ENCODE measurements at regions not wholly inside any gene's neighbourhood (a gene's known extent, or its start where the extent isn't known, plus 50 kb on each side); places are given as distances from the start of the nearest gene placed in this dataset.

- BruUV-seq (replicated peaks), result no TSS peak
Observed at GRCh38 chr4:156201050-156201449, 247.4 kb upstream of the CTSO start.

More at GRCh38 chr4:156201050-156201449, 247.4 kb upstream of the CTSO start:
- dilution Hi-C loops (cut with MboI; ENCODE audit: extremely low pct_ligation_motif_present, low sequenced_read_pairs), result no loop called here
- H3K9me1 ChIP-seq (replicated peaks; ENCODE audit: control insufficient read depth, extremely low read depth, insufficient read depth, low read length), result no peaks in the 10 kb centered on the region
- FAIRE-seq (no peak), DNase-seq (ENCODE audit: low read depth, low spot score) (no peak)
- ChIA-PET POLR2A (no interaction called here), CTCF (no interaction called here)
- intact Hi-C loops (cut with micrococcal nuclease), result no loop called here
- H3K4me2 ChIP-seq (ENCODE audit: insufficient read depth, low read length), result no peak overlapping the region
- H3K4me1 ChIP-seq (ENCODE audit: control insufficient read depth, extremely low read depth, insufficient read depth, low read length), result no peaks in the 10 kb centered on the region
- no peaks in the 10 kb centered on the region for H4K20me1 ChIP-seq (replicated peaks; ENCODE audit: control insufficient read depth, extremely low read depth, insufficient read depth, low read length)
- no peak overlapping the region for H2AFZ ChIP-seq (ENCODE audit: low read depth, low read length)
- H3K27me3 ChIP-seq (ENCODE audit: control insufficient read depth in 2 of 2, insufficient read depth in 2 of 2, low read length in 2 of 2), result no peaks in the 10 kb centered on the region
- no peaks in the 10 kb centered on the region for H3K36me3 ChIP-seq (ENCODE audit: control insufficient read depth in 2 of 2, extremely low read depth in 1 of 2, insufficient read depth in 2 of 2, low read length in 2 of 2)
- no peak for TF ChIP-seq POLR2A (IDR thresholded peaks at IDR 0.05; ENCODE audit: low read depth, low read length)
- TF ChIP-seq MAX (IDR thresholded peaks at IDR 0.05; ENCODE audit: insufficient read depth, insufficient read length), result no peak
- no peak for TF ChIP-seq JUN (IDR thresholded peaks at IDR 0.05; ENCODE audit: borderline replicate concordance, insufficient read depth, insufficient read length, low read depth)
- TF ChIP-seq EZH2 (IDR thresholded peaks at IDR 0.05; ENCODE audit: borderline replicate concordance, low read depth, low read length, severe bottlenecking), result no peak
- no peak for TF ChIP-seq MYC (IDR thresholded peaks at IDR 0.05; ENCODE audit: low read depth, low read length)
- no peak for TF ChIP-seq FOS (IDR thresholded peaks at IDR 0.05; ENCODE audit: borderline replicate concordance, insufficient read depth, low read length)
- TF ChIP-seq GATA2 (IDR thresholded peaks at IDR 0.05; ENCODE audit: insufficient read depth, insufficient read length, low read depth, low read length), result no peak
- no peak for TF ChIP-seq CTCF (IDR thresholded peaks at IDR 0.05; ENCODE audit: extremely low read depth in 1 of 2, insufficient read depth in 1 of 2, low read depth in 1 of 2, low read length in 2 of 2)
- TF ChIP-seq POLR2AphosphoS5 (IDR thresholded peaks at IDR 0.05; ENCODE audit: insufficient read depth, low read depth, low read length), result no peak
- H3K9ac ChIP-seq (replicated peaks; ENCODE audit: extremely low read depth, insufficient read depth, low read length), result no peak overlapping the region
- no peak overlapping the region for H3K4me3 ChIP-seq (replicated peaks in 1 of 3; ENCODE audit: insufficient read depth in 1 of 3, low read depth in 1 of 3, low read length in 3 of 3)
- H3K27ac ChIP-seq (ENCODE audit: insufficient read depth, low read depth, low read length), result no peak overlapping the region
- H3K79me2 ChIP-seq (ENCODE audit: control insufficient read depth, insufficient read depth, low read length), result no peaks in the 10 kb centered on the region
- no peaks in the 10 kb centered on the region for H3K9me3 ChIP-seq (replicated peaks; ENCODE audit: control insufficient read depth, insufficient read depth, low read length)

Data from endothelial cell of umbilical vein (primary cell).